Epithelial cell of prostate (primary cell): ENCODE measurements at regions not wholly inside any gene's neighbourhood (a gene's known extent, or its start where the extent isn't known, plus 50 kb on each side); places are given as distances from the start of the nearest gene placed in this dataset.

Experiments
- DNase-seq: peaks from one replicate; pipeline ENCODE4 v3.0.0-alpha.2; 2011; ENCODE audit warnings: low read depth, low spot score
- H3K27ac ChIP-seq: fragments of 450-650 bp; 2 replicates; pipeline ENCODE4 v1.5.1; 2017; ENCODE audit warnings: mild to moderate bottlenecking

- DNase-seq: no peak
- H3K27ac ChIP-seq: no peak overlapping the region
These were observed 1144.3 kb downstream of the RAPGEF2 start for GRCh38 chr4:160247091-160247656.

GRCh38 chr4:160251522-160252170, 1148.8 kb downstream of the RAPGEF2 start:
- DNase-seq: no peak
- no peak overlapping the region for H3K27ac ChIP-seq

GRCh38 chr4:160257318-160257717, 1154.4 kb downstream of the RAPGEF2 start:
- DNase-seq: peak; percentile 3
- H3K27ac ChIP-seq: no peak overlapping the region

GRCh38 chr4:160265014-160265413, 1162.1 kb downstream of the RAPGEF2 start:
- DNase-seq: no peak
- no peak overlapping the region for H3K27ac ChIP-seq

GRCh38 chr4:160265836-160266235, 1163.0 kb downstream of the RAPGEF2 start:
- no peak for DNase-seq
- H3K27ac ChIP-seq: no peak overlapping the region

- H3K27ac ChIP-seq: no peak overlapping the region
- DNase-seq: no peak
These were observed 1174.0 kb downstream of the RAPGEF2 start for GRCh38 chr4:160276785-160277325.

- no peak overlapping the region for H3K27ac ChIP-seq
- DNase-seq: no peak
These were observed 1180.2 kb downstream of the RAPGEF2 start for GRCh38 chr4:160283081-160283480.

- DNase-seq: no peak
- no peak overlapping the region for H3K27ac ChIP-seq
These were observed 1181.6 kb downstream of the RAPGEF2 start for GRCh38 chr4:160284516-160284915.

- no peak overlapping the region for H3K27ac ChIP-seq
- DNase-seq: no peak
These were observed 1183.2 kb downstream of the RAPGEF2 start for GRCh38 chr4:160286051-160286450.

- no peak for DNase-seq
- H3K27ac ChIP-seq: no peak overlapping the region
These were observed 1193.6 kb downstream of the RAPGEF2 start for GRCh38 chr4:160296476-160296875.

GRCh38 chr4:160299177-160299576, 1196.3 kb downstream of the RAPGEF2 start:
- H3K27ac ChIP-seq: no peak overlapping the region
- no peak for DNase-seq

- H3K27ac ChIP-seq: no peak overlapping the region
These were observed 1196.7 kb downstream of the RAPGEF2 start for GRCh38 chr4:160299608-160300007.

GRCh38 chr4:160316036-160316435, 1213.2 kb downstream of the RAPGEF2 start:
- DNase-seq: no peak
- H3K27ac ChIP-seq: no peak overlapping the region

More at GRCh38 chr4:160299608-160300007, 1196.7 kb downstream of the RAPGEF2 start:
- no peak for DNase-seq

GRCh38 chr4:160318567-160319220, 1215.8 kb downstream of the RAPGEF2 start:
- DNase-seq: no peak
- H3K27ac ChIP-seq: peak overlapping the region; percentile 80

GRCh38 chr4:160319221-160319867, 1216.5 kb downstream of the RAPGEF2 start:
- peak; percentile 97 for DNase-seq
- H3K27ac ChIP-seq: peak overlapping the region; percentile 80

GRCh38 chr4:160319868-160320260, 1217.0 kb downstream of the RAPGEF2 start:
- H3K27ac ChIP-seq: peak overlapping the region; percentile 80
- DNase-seq: peak; percentile 5

GRCh38 chr4:160326110-160326509, 1223.2 kb downstream of the RAPGEF2 start:
- no peak for DNase-seq

GRCh38 chr4:160347197-160347596, 1244.3 kb downstream of the RAPGEF2 start:
- no peak for DNase-seq
- no peak overlapping the region for H3K27ac ChIP-seq

More at GRCh38 chr4:160326110-160326509, 1223.2 kb downstream of the RAPGEF2 start:
- no peak overlapping the region for H3K27ac ChIP-seq

- DNase-seq: no peak
- H3K27ac ChIP-seq: no peak overlapping the region
These were observed 1248.1 kb downstream of the RAPGEF2 start for GRCh38 chr4:160350944-160351343.

GRCh38 chr4:160352637-160353036, 1249.8 kb downstream of the RAPGEF2 start:
- no peak for DNase-seq
- no peak overlapping the region for H3K27ac ChIP-seq

GRCh38 chr4:160353548-160353947, 1250.7 kb downstream of the RAPGEF2 start:
- no peak overlapping the region for H3K27ac ChIP-seq
- no peak for DNase-seq
